NCI-H1436 treated with DMSO at 0.1 percent for 48 hours (cell line): ENCODE measurements at regions not wholly inside any gene's neighbourhood (a gene's known extent, or its start where the extent isn't known, plus 50 kb on each side); places are given as distances from the start of the nearest gene placed in this dataset.

Experiments
- DNase-seq: peaks from one replicate; lab custom pipeline; 2025; lab: John Stamatoyannopoulos, UW

- DNase-seq: no peak
These were observed 119.7 kb upstream of the PRDM1 start for GRCh38 chr6:105966481-105966880.

- no peak for DNase-seq
These were observed 121.0 kb upstream of the PRDM1 start for GRCh38 chr6:105964979-105965760.

- no peak for DNase-seq
These were observed 132.0 kb upstream of the PRDM1 start for GRCh38 chr6:105954148-105954547.

GRCh38 chr6:105952772-105953690, 133.1 kb upstream of the PRDM1 start:
- DNase-seq: no peak

- no peak for DNase-seq
These were observed 133.8 kb upstream of the PRDM1 start for GRCh38 chr6:105952326-105952725.

GRCh38 chr6:105951322-105951721, 134.8 kb upstream of the PRDM1 start:
- no peak for DNase-seq

GRCh38 chr6:105949869-105950268, 136.3 kb upstream of the PRDM1 start:
- no peak for DNase-seq

- no peak for DNase-seq
These were observed 142.6 kb upstream of the PRDM1 start for GRCh38 chr6:105943514-105943913.

GRCh38 chr6:105941621-105942412, 144.3 kb upstream of the PRDM1 start:
- no peak for DNase-seq

GRCh38 chr6:105940990-105941389, 145.1 kb upstream of the PRDM1 start:
- no peak for DNase-seq

GRCh38 chr6:105936972-105937371, 149.2 kb upstream of the PRDM1 start:
- no peak for DNase-seq

GRCh38 chr6:105935416-105935815, 150.7 kb upstream of the PRDM1 start:
- no peak for DNase-seq

GRCh38 chr6:105934708-105935107, 151.4 kb upstream of the PRDM1 start:
- DNase-seq: no peak

GRCh38 chr6:105932440-105932839, 153.7 kb upstream of the PRDM1 start:
- no peak for DNase-seq

GRCh38 chr6:105929626-105930025, 156.5 kb upstream of the PRDM1 start:
- DNase-seq: no peak

- DNase-seq: no peak
These were observed 159.8 kb upstream of the PRDM1 start for GRCh38 chr6:105926318-105926717.

- no peak for DNase-seq
These were observed 160.4 kb upstream of the PRDM1 start for GRCh38 chr6:105925706-105926105.

GRCh38 chr6:105921781-105922180, 164.4 kb upstream of the PRDM1 start:
- no peak for DNase-seq

- DNase-seq: no peak
These were observed 166.1 kb upstream of the PRDM1 start for GRCh38 chr6:105920071-105920470.

- DNase-seq: no peak
These were observed 169.0 kb upstream of the PRDM1 start for GRCh38 chr6:105917038-105917695.

GRCh38 chr6:105911106-105911629, 175.0 kb upstream of the PRDM1 start:
- no peak for DNase-seq

GRCh38 chr6:105909106-105909505, 177.0 kb upstream of the PRDM1 start:
- no peak for DNase-seq
